Heart left ventricle (tissue), 16 donors: ENCODE measurements at regions not wholly inside any gene's neighbourhood (a gene's known extent, or its start where the extent isn't known, plus 50 kb on each side); places are given as distances from the start of the nearest gene placed in this dataset.

Experiments
- ATAC-seq, 4 donors: fragments of 200-7000 bp; cut with Tn5 transposase; one replicate each; pipeline ENCODE4 v1.9.1; 2020 to 2022; ENCODE audit warnings: moderate library complexity in 4 of 4, mild to moderate bottlenecking in 3 of 4, moderate number of reproducible peaks in 1 of 4
- DNase-seq, 5 donors: peaks; one replicate each; pipeline ENCODE4 v3.0.0-alpha.2; 2020
- H3K27ac ChIP-seq, 12 donors: fragments of 200-600 bp; sonication (generic) in 4 of 12; one replicate each; pipeline versions ENCODE4 v1.5.0 to v1.8.0; 2016 to 2022; ENCODE audit warnings: mild to moderate bottlenecking in 2 of 12
- H3K27me3 ChIP-seq, 9 donors: fragments of 200-600 bp; sonication (generic) in 2 of 9; one replicate each; pipeline versions ENCODE4 v1.5.1 to v1.8.0; 2016 to 2022; ENCODE audit warnings: mild to moderate bottlenecking in 3 of 9
- H3K36me3 ChIP-seq, 9 donors: fragments of 200-600 bp; sonication (generic) in 2 of 9; one replicate each; pipeline versions ENCODE4 v1.5.0 to v1.8.0; 2018 to 2022; ENCODE audit warnings: mild to moderate bottlenecking in 2 of 9
- H3K4me1 ChIP-seq, 12 donors: fragments of 200-600 bp; sonication (generic) in 4 of 12; one replicate each; pipeline versions ENCODE4 v1.5.0 to v1.8.0; 2016 to 2022; ENCODE audit warnings: mild to moderate bottlenecking in 3 of 12
- H3K4me3 ChIP-seq, 12 donors: fragments of 200-600 bp; sonication (generic) in 4 of 12; one replicate each; pipeline versions ENCODE4 v1.5.0 to v1.8.0; 2017 to 2022; ENCODE audit warnings: mild to moderate bottlenecking in 9 of 12, moderate library complexity in 4 of 12
- H3K9me3 ChIP-seq, 12 donors: fragments of 200-600 bp; sonication (generic) in 4 of 12; one replicate each; pipeline versions ENCODE4 v1.5.0 to v1.8.0; 2016 to 2022; ENCODE audit warnings: mild to moderate bottlenecking in 1 of 12
- CTCF ChIP-seq, 12 donors: fragments of 200-600 bp; sonication (generic) in 4 of 12; IDR thresholded peaks; one replicate each; pipeline versions ENCODE4 v1.5.0 to v1.8.0; 2018 to 2022; ENCODE audit warnings: antibody characterized with exemption in 12 of 12, mild to moderate bottlenecking in 5 of 12
- POLR2A ChIP-seq, 2 donors: fragments of 450-650 bp; IDR thresholded peaks; one replicate each; pipeline ENCODE4 v1.6.1; 2017; ENCODE audit warnings: antibody characterized with exemption in 2 of 2, mild to moderate bottlenecking in 2 of 2, moderate library complexity in 2 of 2
- WGBS, 4 donors: extraction: QIAGEN DNeasy Blood & Tissue Kit in 2 of 4; methylation state at CpG; one replicate each; pipeline versions ENCODE4 v1.1.5 to v1.1.7; 2013 to 2018; 5-methylcytosine and 5-hydroxymethylcytosine counted together
- intact Hi-C, 10 donors: fragments of 100-400 bp; cut with DNase I; formaldehyde crosslinking; loops; one replicate each; pipeline versions ENCODE4 v1.11.1 to v1.14.2; 2022
- donor health status: ischemic (EF 13 %, LVEDD 7.1; RV severe dilation, severe dysfunction).
- donor health status: healthy with polysubstance abuse.
- donor health status: DM: no; HTN: yes; CAD: no.
- donor health status: DM: no; HTN: no; CAD: no.
- donor health status: ischemic (EF 25% LVEDD 6.9; RV normal size, moderate dysfunction).
- donor health status: ischemic (EF 25% LVEDD 5.7; RV mildly dilated, moderate dysfunction).
- donor health status: healthy.
- donor health status: DM: yes; HTN: yes; CAD: no.
- donor health status: ischemic (EF 35%, LVEDD 5.7; RV mildly dilated, moderate dysfunction).
- donor health status: nonischemic (EF 11% LVEDD 7.7; RV severe dilation, severe dysfunction).
- donor health status: DM: yes; HTN: yes; CAD: no.
- donor health status: PGD.
- donor health status: ischemic (EF 29% LVEDD 5.4; RV normal size, mild dysfunction).
- donor health status: nonischemic (EF 23%, LVEDD 6.1; RV moderate dilation, normal function).

- TF ChIP-seq CTCF (IDR thresholded peaks at IDR 0.05) (no peak), POLR2A (IDR thresholded peaks at IDR 0.05) (no peak)
- DNase-seq (no peak), ATAC-seq (no peak)
- H3K36me3 ChIP-seq: no peaks in the 10 kb centered on the region
- WGBS, 4 donors: 33 to 54% (median 52%) methylated on average over 7 of the region's 7 CpGs
- no peaks in the 10 kb centered on the region for H3K4me1 ChIP-seq
- no peak overlapping the region for H3K4me3 ChIP-seq
- intact Hi-C loops: no loop called here
- no peaks in the 10 kb centered on the region for H3K9me3 ChIP-seq
- H3K27me3 ChIP-seq: peaks cover 0 to 7% (median 0%) of the 10 kb centered on the region in 9 donors
- H3K27ac ChIP-seq: no peak overlapping the region
These were observed 61.7 kb upstream of the PUM1 start for GRCh38 chr1:31127266-31127665.

GRCh38 chr1:31122741-31123140 is 57.2 kb upstream of the PUM1 start:
- no peak overlapping the region for H3K27ac ChIP-seq
- no peak overlapping the region for H3K4me3 ChIP-seq
- no peaks in the 10 kb centered on the region for H3K9me3 ChIP-seq
- intact Hi-C loops: no loop called here
- H3K4me1 ChIP-seq: peaks cover 0 to 7% (median 0%) of the 10 kb centered on the region in 12 donors
- no peaks in the 10 kb centered on the region for H3K36me3 ChIP-seq
- TF ChIP-seq POLR2A (IDR thresholded peaks at IDR 0.05): no peak
- WGBS, 4 donors: 59 to 80% (median 73%) methylated on average over 8 of the region's 8 CpGs
- no peak for DNase-seq
- no peak for ATAC-seq
- no peaks in the 10 kb centered on the region for H3K27me3 ChIP-seq

- intact Hi-C loops: no loop called here
- no peak overlapping the region for H3K27ac ChIP-seq
- peaks cover 0 to 7% (median 0%) of the 10 kb centered on the region in 12 donors for H3K4me1 ChIP-seq
- H3K27me3 ChIP-seq: no peaks in the 10 kb centered on the region
- H3K9me3 ChIP-seq: no peaks in the 10 kb centered on the region
- ATAC-seq (no peak), DNase-seq (no peak)
- TF ChIP-seq CTCF (IDR thresholded peaks at IDR 0.05) (no peak), POLR2A (IDR thresholded peaks at IDR 0.05) (no peak)
- no peaks in the 10 kb centered on the region for H3K36me3 ChIP-seq
- H3K4me3 ChIP-seq: no peak overlapping the region
- WGBS, 4 donors: 62 to 82% (median 72%) methylated on average over 6 of the region's 6 CpGs
These were observed 56.7 kb upstream of the PUM1 start for GRCh38 chr1:31122101-31122735.

GRCh38 chr1:31120783-31121180 is 55.3 kb upstream of the PUM1 start:
- H3K4me1 ChIP-seq: peaks cover 0 to 7% (median 0%) of the 10 kb centered on the region in 12 donors
- no peak overlapping the region for H3K27ac ChIP-seq
- TF ChIP-seq POLR2A (IDR thresholded peaks at IDR 0.05) (no peak), CTCF (IDR thresholded peaks at IDR 0.05) (no peak)
- H3K27me3 ChIP-seq: no peaks in the 10 kb centered on the region
- intact Hi-C loops: no loop called here
- no peak overlapping the region for H3K4me3 ChIP-seq
- ATAC-seq (peak; percentile 61 to 87 (median 79)), DNase-seq (no peak)
- WGBS, 4 donors: 93 to 96% (median 94%) methylated on average over 3 of the region's 3 CpGs
- H3K9me3 ChIP-seq: no peaks in the 10 kb centered on the region
- no peaks in the 10 kb centered on the region for H3K36me3 ChIP-seq

GRCh38 chr1:31116022-31116421 is 50.5 kb upstream of the PUM1 start:
- TF ChIP-seq CTCF (IDR thresholded peaks at IDR 0.05): no peak
- TF ChIP-seq POLR2A (IDR thresholded peaks at IDR 0.05): no peak
- Histone ChIP-seq H3K4me1 (peaks cover 0 to 8% (median 0%) of the 10 kb centered on the region in 12 donors), H3K9me3 (no peaks in the 10 kb centered on the region), H3K27me3 (no peaks in the 10 kb centered on the region), H3K36me3 (no peaks in the 10 kb centered on the region), H3K27ac (no peak overlapping the region), H3K4me3 (no peak overlapping the region)
- ATAC-seq (no peak), DNase-seq (no peak)
- intact Hi-C loops: no loop called here
